ENCODE measurements at regions not wholly inside any gene's neighbourhood (a gene's known extent, or its start where the extent isn't known, plus 50 kb on each side); places are given as distances from the start of the nearest gene placed in this dataset.

DNA sequence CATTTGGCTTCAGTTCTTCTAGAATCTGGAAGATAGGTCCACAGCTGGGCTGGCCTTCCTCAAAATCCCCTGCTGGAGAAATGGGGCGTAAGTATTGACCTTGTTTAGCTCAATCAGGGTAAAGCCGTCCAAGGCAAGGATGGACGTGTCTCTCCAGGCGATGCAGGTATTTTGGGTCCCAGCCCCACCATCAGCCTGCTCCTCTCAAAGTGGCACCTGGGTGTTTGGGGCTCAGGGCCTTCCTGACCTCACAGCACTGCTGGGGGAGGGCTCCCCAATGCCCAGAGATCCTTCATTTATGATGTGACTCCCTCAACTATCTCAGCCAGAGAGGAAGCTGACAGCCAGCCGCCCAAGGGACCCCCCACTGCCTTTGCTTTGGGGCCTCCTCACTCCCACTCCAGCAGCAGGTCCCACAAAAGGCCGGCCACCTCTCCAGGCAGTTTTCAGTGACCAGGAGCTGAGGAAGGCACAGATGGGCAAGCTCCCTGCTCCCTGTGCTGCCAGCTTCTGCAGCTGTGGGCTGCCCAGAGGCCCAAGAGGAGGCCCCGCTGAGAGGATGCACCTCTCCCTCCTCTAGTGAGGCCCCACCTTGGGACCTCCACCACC, 140.0 kb upstream of the TCERG1L start:
- H3K36me3 ChIP-seq (ENCODE audit: control insufficient read depth in 4 of 4, insufficient read depth in 4 of 4, low read length in 4 of 4): no peaks in the 10 kb centered on the region
- H3K27ac ChIP-seq (ENCODE audit: low read depth in 1 of 2, low read length in 1 of 2): no peak overlapping the region
- ATAC-seq (ENCODE audit: insufficient read depth, low FRiP score) (no peak), DNase-seq (no peak)
- H3K4me1 ChIP-seq (ENCODE audit: control insufficient read depth in 5 of 5, insufficient read depth in 5 of 5, low read length in 5 of 5): peaks cover 0 to 17% (median 3%) of the 10 kb centered on the region in 5 donors
- no peak for TF ChIP-seq CTCF (IDR thresholded peaks at IDR 0.05; ENCODE audit: control extremely low read depth, extremely low read depth)
- 90% methylated on average over 6 to 7 of the region's 7 CpGs for WGBS, 2 donors
- no peak overlapping the region for H3K9ac ChIP-seq (ENCODE audit: insufficient read depth in 1 of 2, low read length in 2 of 2)
- peaks cover 0 to 8% (median 5%) of the 10 kb centered on the region in 3 donors for H3K27me3 ChIP-seq (ENCODE audit: control insufficient read depth in 3 of 3, insufficient read depth in 3 of 3, low read length in 2 of 3)
- H3K9me3 ChIP-seq (ENCODE audit: control insufficient read depth in 4 of 4, insufficient read depth in 3 of 4, low read length in 3 of 4): peaks cover 0 to 3% (median 0%) of the 10 kb centered on the region in 4 donors
- H3K4me3 ChIP-seq: no peak overlapping the region

GRCh38 chr10:131452926-131453720, 141.6 kb upstream of the TCERG1L start:
- ATAC-seq (ENCODE audit: insufficient read depth, low FRiP score) (peak; percentile 12), DNase-seq (peak; percentile 92 to 94 (median 93))
- Histone ChIP-seq H3K9me3 (ENCODE audit: control insufficient read depth in 4 of 4, insufficient read depth in 3 of 4, low read length in 3 of 4) (peaks cover 0 to 3% (median 0%) of the 10 kb centered on the region in 4 donors), H3K9ac (ENCODE audit: insufficient read depth in 1 of 2, low read length in 2 of 2) (no peak overlapping the region), H3K27me3 (ENCODE audit: control insufficient read depth in 3 of 3, insufficient read depth in 3 of 3, low read length in 2 of 3) (peaks cover 0 to 19% (median 5%) of the 10 kb centered on the region in 3 donors), H3K36me3 (ENCODE audit: control insufficient read depth in 4 of 4, insufficient read depth in 4 of 4, low read length in 4 of 4) (no peaks in the 10 kb centered on the region), H3K27ac (ENCODE audit: low read depth in 1 of 2, low read length in 1 of 2) (no peak overlapping the region), H3K4me3 (no peak overlapping the region), H3K4me1 (ENCODE audit: control insufficient read depth in 5 of 5, insufficient read depth in 5 of 5, low read length in 5 of 5) (peaks cover 0 to 17% (median 3%) of the 10 kb centered on the region in 5 donors)
- 29 to 31% methylated on average over 30 to 33 of the region's 33 CpGs for WGBS, 2 donors
- no peak for TF ChIP-seq CTCF (IDR thresholded peaks at IDR 0.05; ENCODE audit: control extremely low read depth, extremely low read depth)

DNA sequence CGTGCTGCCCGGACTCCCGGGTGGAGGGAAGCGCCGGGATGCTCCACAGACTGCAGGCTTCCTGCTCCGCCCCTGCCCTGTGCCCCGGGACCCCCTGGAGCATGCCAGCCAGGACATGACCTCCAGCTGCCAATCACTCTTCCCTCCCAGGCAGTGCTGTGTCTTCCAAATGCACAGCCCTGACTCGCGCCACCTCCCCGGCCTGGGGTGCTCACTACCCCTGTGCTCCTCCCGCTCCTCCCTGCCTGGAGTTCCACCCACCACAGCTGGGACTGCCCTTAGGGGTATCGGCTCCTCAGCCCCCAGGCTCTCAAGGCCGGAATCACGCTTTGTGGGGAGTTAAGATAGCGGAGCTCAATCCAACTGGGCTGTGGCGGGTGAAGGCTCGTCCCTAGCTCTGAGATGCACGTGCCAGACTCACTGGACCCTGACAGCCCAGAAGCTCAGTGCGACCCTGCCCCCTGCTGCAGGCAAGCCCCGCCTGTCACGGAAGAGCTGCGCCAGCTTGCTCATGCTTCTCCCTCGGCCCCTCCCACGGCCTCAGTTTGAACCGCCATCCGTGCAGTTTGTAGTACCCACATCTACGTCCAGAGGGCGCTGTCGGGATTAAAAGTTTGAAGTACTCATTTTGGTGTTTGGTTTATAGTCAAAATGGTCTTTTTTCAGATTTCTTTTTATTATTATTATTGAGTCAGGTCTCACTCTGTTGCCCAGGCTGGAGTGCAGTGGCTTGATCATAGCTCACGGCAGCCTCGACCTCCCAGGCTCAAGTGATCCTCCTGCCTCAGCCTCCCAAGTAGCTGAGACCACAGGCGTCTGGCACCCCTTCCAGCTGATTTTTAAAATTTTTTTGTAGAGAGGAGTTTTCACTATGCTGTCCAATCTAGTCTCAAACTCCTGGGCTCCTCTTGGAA, 142.5 kb upstream of the TCERG1L start:
- no peak for ATAC-seq (ENCODE audit: insufficient read depth, low FRiP score)
- DNase-seq: peak; percentile 92 to 95 (median 92)
- TF ChIP-seq CTCF (IDR thresholded peaks at IDR 0.05; ENCODE audit: control extremely low read depth, extremely low read depth): peak; percentile 58
- 14 to 15% methylated on average over 32 of the region's 32 CpGs for WGBS, 2 donors
- Histone ChIP-seq H3K9me3 (ENCODE audit: control insufficient read depth in 4 of 4, insufficient read depth in 3 of 4, low read length in 3 of 4) (peaks cover 0 to 3% (median 0%) of the 10 kb centered on the region in 4 donors), H3K27ac (ENCODE audit: low read depth in 1 of 2, low read length in 1 of 2) (no peak overlapping the region), H3K9ac (ENCODE audit: insufficient read depth in 1 of 2, low read length in 2 of 2) (no peak overlapping the region), H3K4me1 (ENCODE audit: control insufficient read depth in 5 of 5, insufficient read depth in 5 of 5, low read length in 5 of 5) (peaks cover 0 to 17% (median 3%) of the 10 kb centered on the region in 5 donors), H3K27me3 (ENCODE audit: control insufficient read depth in 3 of 3, insufficient read depth in 3 of 3, low read length in 2 of 3) (peaks cover 0 to 25% (median 5%) of the 10 kb centered on the region in 3 donors), H3K36me3 (ENCODE audit: control insufficient read depth in 4 of 4, insufficient read depth in 4 of 4, low read length in 4 of 4) (no peaks in the 10 kb centered on the region), H3K4me3 (no peak overlapping the region)
